Sigmoid colon (tissue), 4 donors: ENCODE measurements at regions not wholly inside any gene's neighbourhood (a gene's known extent, or its start where the extent isn't known, plus 50 kb on each side); places are given as distances from the start of the nearest gene placed in this dataset.

Source experiments
- EP300 ChIP-seq, 4 donors: sonication (generic); formaldehyde crosslinking; IDR thresholded peaks; one replicate each; pipeline ENCODE4 v1.6.1; 2017; ENCODE audit warnings: antibody characterized with exemption in 4 of 4
- TF ChIP-seq, protein P1 (sequence below), 4 experiments: fragments of 450-650 bp in 3 of 4; fragments of 200-600 bp in 1 of 4; IDR thresholded peaks; one replicate each; pipeline ENCODE4 v1.5.1; 2016 to 2019; ENCODE audit warnings: antibody characterized with exemption in 4 of 4, mild to moderate bottlenecking in 3 of 4, moderate library complexity in 2 of 4

DNA sequence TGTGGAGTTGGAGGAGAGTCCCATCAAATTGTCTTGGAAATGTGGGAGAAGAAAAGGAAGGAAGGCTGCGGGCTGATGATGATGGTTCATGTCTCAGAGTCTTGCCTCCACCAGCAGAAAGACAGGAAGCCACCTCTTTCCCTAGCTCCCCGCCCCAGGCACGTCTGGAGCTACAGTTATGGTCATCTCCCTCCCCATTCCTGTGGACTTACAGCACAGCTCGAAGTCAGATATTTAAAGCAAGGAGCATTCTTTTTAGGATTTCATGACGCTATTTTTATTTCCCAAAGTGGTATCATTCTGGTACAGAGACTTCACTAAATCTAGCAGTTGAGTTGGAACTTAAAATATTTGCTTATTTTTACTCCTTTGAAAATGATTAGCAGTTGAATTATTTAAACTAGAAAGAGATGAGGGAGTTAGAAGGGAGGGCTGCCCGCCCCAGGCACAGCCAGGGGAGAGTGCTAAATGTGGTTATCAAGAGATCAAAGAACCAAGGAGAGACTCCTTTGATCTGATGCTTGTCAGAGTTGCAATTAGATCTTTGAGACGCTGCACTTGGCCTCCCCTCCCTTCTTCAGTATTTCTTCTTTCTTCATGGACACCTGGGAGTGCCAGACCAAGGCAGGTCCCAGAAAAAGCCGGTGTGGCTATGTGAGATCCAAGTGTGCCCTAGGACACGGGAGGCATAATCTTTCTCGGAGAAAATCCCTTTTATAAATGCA lies 199.9 kb upstream of the SOX4 start:
- TF ChIP-seq, protein P1, sequence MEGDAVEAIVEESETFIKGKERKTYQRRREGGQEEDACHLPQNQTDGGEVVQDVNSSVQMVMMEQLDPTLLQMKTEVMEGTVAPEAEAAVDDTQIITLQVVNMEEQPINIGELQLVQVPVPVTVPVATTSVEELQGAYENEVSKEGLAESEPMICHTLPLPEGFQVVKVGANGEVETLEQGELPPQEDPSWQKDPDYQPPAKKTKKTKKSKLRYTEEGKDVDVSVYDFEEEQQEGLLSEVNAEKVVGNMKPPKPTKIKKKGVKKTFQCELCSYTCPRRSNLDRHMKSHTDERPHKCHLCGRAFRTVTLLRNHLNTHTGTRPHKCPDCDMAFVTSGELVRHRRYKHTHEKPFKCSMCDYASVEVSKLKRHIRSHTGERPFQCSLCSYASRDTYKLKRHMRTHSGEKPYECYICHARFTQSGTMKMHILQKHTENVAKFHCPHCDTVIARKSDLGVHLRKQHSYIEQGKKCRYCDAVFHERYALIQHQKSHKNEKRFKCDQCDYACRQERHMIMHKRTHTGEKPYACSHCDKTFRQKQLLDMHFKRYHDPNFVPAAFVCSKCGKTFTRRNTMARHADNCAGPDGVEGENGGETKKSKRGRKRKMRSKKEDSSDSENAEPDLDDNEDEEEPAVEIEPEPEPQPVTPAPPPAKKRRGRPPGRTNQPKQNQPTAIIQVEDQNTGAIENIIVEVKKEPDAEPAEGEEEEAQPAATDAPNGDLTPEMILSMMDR (IDR thresholded peaks at IDR 0.05), result no peak
- TF ChIP-seq EP300 (IDR thresholded peaks at IDR 0.05), result no peak
